ENCODE measurements at regions not wholly inside any gene's neighbourhood (a gene's known extent, or its start where the extent isn't known, plus 50 kb on each side); places are given as distances from the start of the nearest gene placed in this dataset.
A peak's percentile ranks its signal among the peaks of the same experiment; 100 is the strongest.

GRCh38 chr20:57020364-57020763 is 246.1 kb downstream of the BMP7 start:
- Histone ChIP-seq H3K79me2 (ENCODE audit: low read length) (no peaks in the 10 kb centered on the region), H3K4me3 (ENCODE audit: low read length) (no peak overlapping the region), H3K27ac (ENCODE audit: low read length) (no peak overlapping the region), H3K9ac (ENCODE audit: low read length) (no peak overlapping the region), H3F3A (ENCODE audit: low read length, unreplicated experiment) (no peaks in the 10 kb centered on the region), H3K27me3 (ENCODE audit: low read length) (peaks cover 24% of the 10 kb centered on the region), H3K4me2 (ENCODE audit: low read length) (no peak overlapping the region), H3K9me2 (replicated peaks; ENCODE audit: low read length) (no peaks in the 10 kb centered on the region), H2AFZ (ENCODE audit: low read length) (no peak overlapping the region), H3K9me3 (ENCODE audit: low read length) (no peaks in the 10 kb centered on the region), H3K36me3 (ENCODE audit: low read depth, low read length) (no peaks in the 10 kb centered on the region), H3K4me1 (ENCODE audit: insufficient read depth, low read length) (no peaks in the 10 kb centered on the region), H4K20me1 (ENCODE audit: low read length) (no peaks in the 10 kb centered on the region)
- BruUV-seq (replicated peaks) = no TSS peak
- no peak for ATAC-seq
- intact Hi-C loops (cut with micrococcal nuclease) = no loop called here
- no peak for DNase-seq
- ChIA-PET POLR2A (ENCODE audit: unreplicated experiment) (no interaction called here), CTCF (no interaction called here)
- TF ChIP-seq EZH2phosphoT487 (IDR thresholded peaks at IDR 0.05; ENCODE audit: borderline replicate concordance, low read length) (no peak), CTCF (conservative IDR thresholded peaks at IDR 0.05; ENCODE audit: low read depth, low read length) (no peak), EZH2 (IDR thresholded peaks at IDR 0.05; ENCODE audit: low read length, unreplicated experiment) (no peak)

- no peaks in the 10 kb centered on the region for H3K36me3 ChIP-seq (ENCODE audit: low read depth, low read length)
- H3K9me3 ChIP-seq (ENCODE audit: low read length) = no peaks in the 10 kb centered on the region
- no peaks in the 10 kb centered on the region for H4K20me1 ChIP-seq (ENCODE audit: low read length)
- no peak overlapping the region for H3K4me3 ChIP-seq (ENCODE audit: low read length)
- no peaks in the 10 kb centered on the region for H3K4me1 ChIP-seq (ENCODE audit: insufficient read depth, low read length)
- H3K27ac ChIP-seq (ENCODE audit: low read length) = no peak overlapping the region
- no peaks in the 10 kb centered on the region for H3K79me2 ChIP-seq (ENCODE audit: low read length)
- intact Hi-C loops (cut with micrococcal nuclease) = no loop called here
- H3K4me2 ChIP-seq (ENCODE audit: low read length) = no peak overlapping the region
- no peak overlapping the region for H2AFZ ChIP-seq (ENCODE audit: low read length)
- no peaks in the 10 kb centered on the region for H3K9me2 ChIP-seq (replicated peaks; ENCODE audit: low read length)
- TF ChIP-seq CTCF (conservative IDR thresholded peaks at IDR 0.05; ENCODE audit: low read depth, low read length) (peak; percentile 48), EZH2phosphoT487 (IDR thresholded peaks at IDR 0.05; ENCODE audit: borderline replicate concordance, low read length) (no peak)
- no peak overlapping the region for H3K9ac ChIP-seq (ENCODE audit: low read length)
- BruUV-seq (replicated peaks) = no TSS peak
- CTCF ChIA-PET = no interaction called here
- ATAC-seq = no peak
- POLR2A ChIA-PET (ENCODE audit: unreplicated experiment) = no interaction called here
- no peaks in the 10 kb centered on the region for H3F3A ChIP-seq (ENCODE audit: low read length, unreplicated experiment)
- DNase-seq = no peak
- H3K27me3 ChIP-seq (ENCODE audit: low read length) = peaks cover 24% of the 10 kb centered on the region
These were observed 244.1 kb downstream of the BMP7 start for GRCh38 chr20:57022306-57022705.

GRCh38 chr20:57023007-57023406 is 243.4 kb downstream of the BMP7 start:
- H3K4me3 ChIP-seq (ENCODE audit: low read length) = no peak overlapping the region
- no peaks in the 10 kb centered on the region for H3K9me2 ChIP-seq (replicated peaks; ENCODE audit: low read length)
- no peak overlapping the region for H3K4me2 ChIP-seq (ENCODE audit: low read length)
- ChIA-PET POLR2A (ENCODE audit: unreplicated experiment) (no interaction called here), CTCF (no interaction called here)
- TF ChIP-seq EZH2phosphoT487 (IDR thresholded peaks at IDR 0.05; ENCODE audit: borderline replicate concordance, low read length) = no peak
- no peak for TF ChIP-seq CTCF (conservative IDR thresholded peaks at IDR 0.05; ENCODE audit: low read depth, low read length)
- no peak for TF ChIP-seq EZH2 (IDR thresholded peaks at IDR 0.05; ENCODE audit: low read length, unreplicated experiment)
- no peak overlapping the region for H3K9ac ChIP-seq (ENCODE audit: low read length)
- intact Hi-C loops (cut with micrococcal nuclease) = no loop called here
- no peak overlapping the region for H3K27ac ChIP-seq (ENCODE audit: low read length)
- no peaks in the 10 kb centered on the region for H3K36me3 ChIP-seq (ENCODE audit: low read depth, low read length)
- ATAC-seq (no peak), DNase-seq (no peak)
- no TSS peak for BruUV-seq (replicated peaks)
- H3K9me3 ChIP-seq (ENCODE audit: low read length) = no peaks in the 10 kb centered on the region
- H3K27me3 ChIP-seq (ENCODE audit: low read length) = peaks cover 24% of the 10 kb centered on the region
- H3F3A ChIP-seq (ENCODE audit: low read length, unreplicated experiment) = no peaks in the 10 kb centered on the region
- no peaks in the 10 kb centered on the region for H4K20me1 ChIP-seq (ENCODE audit: low read length)
- no peaks in the 10 kb centered on the region for H3K79me2 ChIP-seq (ENCODE audit: low read length)
- H3K4me1 ChIP-seq (ENCODE audit: insufficient read depth, low read length) = no peaks in the 10 kb centered on the region
- H2AFZ ChIP-seq (ENCODE audit: low read length) = no peak overlapping the region

Data from PC-3 (cell line).